ENCODE measurements at regions not wholly inside any gene's neighbourhood (a gene's known extent, or its start where the extent isn't known, plus 50 kb on each side); places are given as distances from the start of the nearest gene placed in this dataset.
A peak's percentile ranks its signal among the peaks of the same experiment; 100 is the strongest.
"Not testable (repeated sequence)": the region's sequence is repeated elsewhere in the genome, so short reads cannot be mapped to it uniquely, and the experiment has no call there.

DNA sequence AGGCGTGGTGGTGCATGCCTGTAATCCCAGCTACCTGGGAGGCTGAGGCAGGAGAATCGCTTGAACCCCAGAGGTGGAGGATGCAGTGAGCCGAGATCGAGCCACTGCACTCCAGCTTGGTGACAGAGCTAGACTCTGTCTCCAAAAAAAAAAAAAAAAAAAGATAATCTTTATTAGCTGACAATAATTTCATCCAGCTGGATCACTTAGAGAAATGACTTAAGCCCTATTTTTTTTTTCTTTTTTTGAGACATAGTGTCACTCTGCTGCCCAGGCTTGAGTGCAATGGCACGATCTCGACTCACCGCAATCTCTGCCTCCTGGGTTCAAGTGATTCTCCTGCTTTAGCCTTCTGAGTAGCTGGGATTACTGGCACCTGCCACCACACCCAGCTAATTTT lies 51.6 kb upstream of the MAP4K4 start:
- H3K4me3 ChIP-seq (ENCODE audit: low read depth, low read length); DNase-seq (ENCODE audit: low read depth): not testable (repeated sequence)

DNA sequence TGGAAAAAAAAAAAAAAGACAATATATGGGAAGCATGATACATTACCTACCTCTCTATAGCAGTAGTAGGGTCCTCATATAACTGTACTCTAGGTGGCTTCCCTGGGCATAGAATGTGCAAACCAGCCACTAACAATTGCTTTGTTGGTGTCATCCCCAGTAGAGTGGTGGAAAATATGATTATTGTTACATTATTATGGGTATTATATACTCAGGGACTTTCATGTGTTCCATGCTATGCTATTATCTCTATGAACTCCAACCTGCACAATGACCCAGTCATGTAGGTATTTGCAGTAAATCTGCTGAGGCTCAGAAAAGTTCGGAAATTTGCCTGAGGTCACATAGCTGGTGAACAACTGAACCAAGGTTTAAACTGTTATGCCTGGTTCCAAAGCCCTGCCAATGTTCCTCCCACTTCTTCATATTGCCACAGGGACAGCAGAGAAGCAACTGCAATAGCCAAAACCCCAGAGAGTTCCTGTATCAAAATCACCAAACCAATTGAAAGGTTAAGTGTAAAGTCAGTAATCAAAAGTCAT lies 52.6 kb upstream of the MAP4K4 start:
- TF ChIP-seq, protein P1, sequence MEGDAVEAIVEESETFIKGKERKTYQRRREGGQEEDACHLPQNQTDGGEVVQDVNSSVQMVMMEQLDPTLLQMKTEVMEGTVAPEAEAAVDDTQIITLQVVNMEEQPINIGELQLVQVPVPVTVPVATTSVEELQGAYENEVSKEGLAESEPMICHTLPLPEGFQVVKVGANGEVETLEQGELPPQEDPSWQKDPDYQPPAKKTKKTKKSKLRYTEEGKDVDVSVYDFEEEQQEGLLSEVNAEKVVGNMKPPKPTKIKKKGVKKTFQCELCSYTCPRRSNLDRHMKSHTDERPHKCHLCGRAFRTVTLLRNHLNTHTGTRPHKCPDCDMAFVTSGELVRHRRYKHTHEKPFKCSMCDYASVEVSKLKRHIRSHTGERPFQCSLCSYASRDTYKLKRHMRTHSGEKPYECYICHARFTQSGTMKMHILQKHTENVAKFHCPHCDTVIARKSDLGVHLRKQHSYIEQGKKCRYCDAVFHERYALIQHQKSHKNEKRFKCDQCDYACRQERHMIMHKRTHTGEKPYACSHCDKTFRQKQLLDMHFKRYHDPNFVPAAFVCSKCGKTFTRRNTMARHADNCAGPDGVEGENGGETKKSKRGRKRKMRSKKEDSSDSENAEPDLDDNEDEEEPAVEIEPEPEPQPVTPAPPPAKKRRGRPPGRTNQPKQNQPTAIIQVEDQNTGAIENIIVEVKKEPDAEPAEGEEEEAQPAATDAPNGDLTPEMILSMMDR (IDR thresholded peaks at IDR 0.05; ENCODE audit: insufficient read depth, low read depth, low read length), result no peak
- no peak for DNase-seq (ENCODE audit: low read depth)
- H3K4me3 ChIP-seq (ENCODE audit: low read depth, low read length), result no peak overlapping the region

DNA sequence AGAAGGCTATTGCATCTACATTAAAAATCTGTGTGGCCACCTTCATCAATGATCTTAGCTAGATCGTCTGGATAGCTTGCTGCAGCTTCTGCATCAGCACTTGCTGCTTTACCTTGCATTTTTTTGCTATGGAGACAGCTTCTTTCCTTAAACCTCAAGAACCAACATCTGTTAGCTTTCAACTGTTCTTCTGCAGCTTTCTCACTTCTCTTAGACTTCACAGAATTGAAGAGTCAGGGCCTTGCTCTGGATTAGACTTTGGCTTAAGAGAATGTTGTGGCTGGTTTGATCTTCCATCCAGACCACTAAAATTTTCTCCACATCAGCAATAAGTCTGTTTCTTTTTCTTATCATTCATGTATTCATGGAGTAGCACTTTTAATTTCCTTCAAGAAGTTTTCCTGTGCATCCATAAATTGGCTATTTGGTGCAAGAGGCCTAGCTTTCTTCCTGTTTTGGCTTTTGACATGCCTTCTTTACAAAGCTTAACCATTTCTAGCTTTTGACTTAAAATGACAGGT lies 54.4 kb upstream of the MAP4K4 start:
- no peak for DNase-seq (ENCODE audit: low read depth)
- TF ChIP-seq, protein P1 (IDR thresholded peaks at IDR 0.05; ENCODE audit: insufficient read depth, low read depth, low read length), result no peak
- H3K4me3 ChIP-seq (ENCODE audit: low read depth, low read length), result no peak overlapping the region

DNA sequence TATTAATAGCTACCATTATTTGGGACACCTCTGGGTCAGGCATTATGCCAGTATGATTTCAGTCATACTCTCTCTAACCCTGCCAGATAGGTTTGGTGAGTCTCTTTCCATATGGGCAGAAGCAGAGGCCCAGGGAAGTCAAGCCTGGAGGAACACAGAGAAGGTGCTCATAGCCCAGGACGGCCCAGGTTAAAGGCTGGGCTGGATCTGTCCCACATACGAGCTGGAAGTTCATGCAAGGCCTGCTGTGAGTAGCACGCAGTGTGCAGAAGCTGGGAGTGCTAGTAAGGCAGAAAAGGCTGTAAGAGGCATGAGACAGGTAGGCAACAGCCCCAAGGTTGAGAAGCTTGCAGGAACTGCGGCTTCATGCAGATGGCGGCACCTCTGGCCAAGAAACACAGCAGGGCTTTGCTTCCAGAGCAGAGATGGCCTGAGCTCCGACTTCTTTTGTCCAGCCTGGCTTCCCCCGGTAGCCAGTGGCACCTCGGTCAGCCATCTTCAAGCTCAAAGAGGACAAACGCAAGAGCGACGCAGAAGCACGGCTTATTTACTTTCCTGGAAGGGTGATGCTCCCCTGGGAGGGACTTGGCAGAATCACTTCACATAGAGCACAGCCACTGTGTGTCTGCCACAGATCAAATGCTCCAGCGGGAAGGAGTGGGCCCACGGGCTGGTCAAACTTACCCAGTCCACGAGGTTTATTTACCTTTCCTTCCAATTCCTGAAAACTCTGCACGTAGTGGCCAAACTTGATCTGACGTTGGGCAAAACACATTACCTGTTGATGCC lies 58.5 kb upstream of the MAP4K4 start:
- H3K4me3 ChIP-seq (ENCODE audit: low read depth, low read length), result no peak overlapping the region
- no peak for DNase-seq (ENCODE audit: low read depth)
- TF ChIP-seq, protein P1 (IDR thresholded peaks at IDR 0.05; ENCODE audit: insufficient read depth, low read depth, low read length), result no peak

DNA sequence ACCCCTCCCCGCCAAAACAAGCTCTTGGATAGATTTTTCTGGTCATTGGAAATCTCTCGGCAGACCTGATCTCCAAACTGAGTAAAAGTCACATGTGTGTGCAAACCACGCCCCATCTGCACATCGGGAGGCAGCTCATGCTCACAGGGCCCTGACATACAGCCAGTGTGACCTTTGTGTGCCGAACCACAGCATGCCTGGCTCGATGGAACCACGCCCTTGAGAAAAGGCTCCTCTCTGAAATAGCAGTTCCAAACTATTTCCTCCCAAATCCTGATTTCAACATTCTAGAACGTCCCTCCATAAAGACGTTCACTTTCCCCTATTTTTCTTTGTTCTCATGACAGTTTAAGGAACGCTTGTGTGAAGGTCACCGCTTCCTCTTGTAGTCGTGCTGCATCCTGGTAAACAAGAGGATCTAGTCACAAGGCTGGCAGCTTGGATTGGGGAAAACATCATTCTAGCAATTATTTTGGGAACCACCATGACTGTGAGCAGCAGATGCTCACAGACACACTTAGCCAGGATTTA lies 59.3 kb upstream of the MAP4K4 start:
- peak; percentile 38 for DNase-seq (ENCODE audit: low read depth)
- TF ChIP-seq, protein P1 (IDR thresholded peaks at IDR 0.05; ENCODE audit: insufficient read depth, low read depth, low read length), result no peak
- no peak overlapping the region for H3K4me3 ChIP-seq (ENCODE audit: low read depth, low read length)

DNA sequence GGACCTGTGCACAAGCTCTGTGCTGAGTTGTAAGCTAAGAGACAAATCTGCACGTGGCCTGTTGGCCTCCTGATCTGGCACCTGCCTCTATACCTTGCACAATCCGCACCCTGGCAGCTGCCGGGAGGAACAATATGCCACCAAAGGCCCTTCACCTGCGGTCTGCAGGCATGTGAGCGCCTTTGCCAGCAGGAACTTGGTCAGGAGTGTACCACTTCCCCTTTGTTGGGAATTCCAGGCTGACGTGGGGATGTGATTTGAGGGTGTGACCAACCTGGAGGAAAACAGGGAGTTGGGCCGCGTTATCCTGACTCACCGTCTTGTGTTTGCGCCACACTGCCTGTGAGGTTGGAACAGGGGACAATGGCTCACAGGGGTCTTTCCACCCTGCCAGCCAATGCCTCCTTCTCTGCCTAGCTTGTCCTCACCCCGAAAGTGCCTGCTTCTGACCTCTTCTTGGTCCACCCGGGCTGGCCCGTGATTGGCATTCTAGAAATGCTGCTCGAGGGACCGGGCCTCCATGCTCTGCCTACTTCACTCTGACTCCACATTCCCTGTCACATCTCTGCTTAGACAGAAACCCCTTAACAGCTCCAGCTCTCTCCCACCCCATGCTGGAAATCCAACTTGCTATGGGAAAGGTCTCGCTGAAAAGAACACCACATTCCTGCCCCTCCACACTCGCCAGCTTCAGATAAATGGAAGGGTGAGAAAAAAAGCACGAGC lies 67.1 kb upstream of the MAP4K4 start:
- H3K4me3 ChIP-seq (ENCODE audit: low read depth, low read length), result no peak overlapping the region
- TF ChIP-seq, protein P1 (IDR thresholded peaks at IDR 0.05; ENCODE audit: insufficient read depth, low read depth, low read length), result no peak
- no peak for DNase-seq (ENCODE audit: low read depth)

GRCh38 chr2:101628030-101628392 lies 69.5 kb upstream of the MAP4K4 start:
- TF ChIP-seq, protein P1 (IDR thresholded peaks at IDR 0.05; ENCODE audit: insufficient read depth, low read depth, low read length), result no peak
- no peak for DNase-seq (ENCODE audit: low read depth)
- H3K4me3 ChIP-seq (ENCODE audit: low read depth, low read length), result no peak overlapping the region

All from fibroblast of villous mesenchyme (primary cell).